Activated CD4-positive, alpha-beta T cell treated with anti-CD3 and anti-CD28 coated beads, Interleukin-2, amount 50 U/mL, for 48 hours (primary cell): ENCODE measurements at regions not wholly inside any gene's neighbourhood (a gene's known extent, or its start where the extent isn't known, plus 50 kb on each side); places are given as distances from the start of the nearest gene placed in this dataset.
"Not testable (repeated sequence)": the region's sequence is repeated elsewhere in the genome, so short reads cannot be mapped to it uniquely, and the experiment has no call there.

Experiments used
- DNase-seq, 2 experiments: peaks; one replicate each; pipeline ENCODE4 v3.0.0-alpha.2; 2020

DNA sequence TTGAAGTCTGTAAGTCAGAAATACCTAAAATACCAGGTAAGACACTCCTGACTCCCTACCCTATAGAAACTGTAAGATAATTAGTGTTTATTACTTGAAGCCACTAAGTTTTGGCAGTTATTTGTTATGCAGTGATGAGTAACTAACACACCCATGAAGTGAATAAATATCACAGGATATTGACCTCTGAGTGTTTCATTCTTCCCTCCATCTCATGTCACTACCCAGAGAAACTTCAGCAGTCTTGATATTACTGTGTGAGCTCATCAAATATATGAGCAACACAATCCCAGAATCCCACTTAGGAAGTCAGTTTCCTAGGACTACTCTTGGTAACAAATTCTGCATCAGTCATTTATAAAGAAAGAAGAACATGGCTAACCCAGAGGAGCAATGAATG is 529.7 kb downstream of the FBXO15 start:
- DNase-seq: no peak

DNA sequence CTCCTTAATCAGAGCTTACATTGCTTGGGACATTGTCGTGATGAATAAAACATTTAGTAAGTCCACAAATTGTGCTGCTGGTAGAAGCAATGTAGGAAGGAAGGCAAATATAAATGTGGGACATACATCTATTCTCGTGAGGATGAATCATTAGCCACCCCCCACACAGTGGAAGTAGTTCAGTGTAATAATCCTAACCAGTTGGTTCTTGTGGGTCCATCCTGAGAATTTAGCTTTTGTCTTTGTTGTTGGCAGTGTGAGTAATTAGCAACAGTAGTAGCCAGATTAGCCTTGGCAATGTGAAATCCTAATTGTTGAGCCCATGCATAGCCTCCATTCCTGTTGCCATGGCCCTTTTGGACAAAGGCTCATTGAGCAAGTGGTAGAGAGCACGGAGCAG is 532.1 kb downstream of the FBXO15 start:
- no peak for DNase-seq

DNA sequence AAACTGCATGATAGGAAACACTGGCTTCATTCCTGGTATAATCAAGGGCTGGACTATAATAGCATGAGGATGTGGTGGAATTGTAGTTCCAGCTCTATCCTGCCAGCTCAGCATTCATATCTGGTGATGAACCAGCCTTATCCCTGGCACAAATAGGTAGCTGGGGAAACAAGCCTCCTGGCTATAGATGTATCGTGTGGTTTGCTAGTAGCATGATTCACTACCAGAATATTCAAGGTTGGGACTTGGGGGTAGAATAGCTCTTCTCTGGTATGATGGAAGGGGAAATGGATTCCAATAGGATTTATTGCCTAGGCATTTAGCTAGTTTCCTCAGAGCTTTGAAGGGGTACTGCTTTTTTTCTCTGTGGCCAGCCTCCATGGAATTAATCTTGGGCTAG is 532.8 kb downstream of the FBXO15 start:
- DNase-seq: no peak

DNA sequence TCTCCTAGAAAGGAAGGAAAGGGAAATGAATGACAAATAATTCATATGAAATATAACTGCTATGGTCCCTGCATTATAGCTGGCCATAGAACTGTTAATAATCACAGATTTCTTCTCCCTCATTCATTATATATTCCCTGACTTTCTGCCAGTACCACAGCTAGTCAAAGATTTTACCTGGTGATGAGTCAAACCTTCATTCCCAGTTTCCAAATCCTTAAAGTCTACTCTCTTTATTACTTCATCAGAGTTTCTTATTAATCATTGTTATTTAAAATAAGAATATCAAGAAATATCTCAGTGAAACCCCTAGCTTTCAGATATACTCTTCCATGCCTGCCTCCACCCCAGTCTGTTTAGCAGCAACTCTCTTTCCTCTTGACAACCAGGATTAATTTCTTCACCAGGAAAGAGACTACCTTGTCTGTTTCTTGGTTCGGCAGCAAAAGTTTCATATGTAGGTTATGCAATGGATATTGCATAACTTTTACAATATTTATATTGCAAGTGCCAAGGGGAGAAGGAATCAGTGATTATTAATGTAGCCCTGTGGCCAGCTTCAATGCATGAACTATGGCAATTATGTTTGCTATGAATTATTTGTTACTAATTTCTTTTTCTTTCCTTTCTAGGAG is 533.8 kb downstream of the FBXO15 start:
- DNase-seq: no peak

DNA sequence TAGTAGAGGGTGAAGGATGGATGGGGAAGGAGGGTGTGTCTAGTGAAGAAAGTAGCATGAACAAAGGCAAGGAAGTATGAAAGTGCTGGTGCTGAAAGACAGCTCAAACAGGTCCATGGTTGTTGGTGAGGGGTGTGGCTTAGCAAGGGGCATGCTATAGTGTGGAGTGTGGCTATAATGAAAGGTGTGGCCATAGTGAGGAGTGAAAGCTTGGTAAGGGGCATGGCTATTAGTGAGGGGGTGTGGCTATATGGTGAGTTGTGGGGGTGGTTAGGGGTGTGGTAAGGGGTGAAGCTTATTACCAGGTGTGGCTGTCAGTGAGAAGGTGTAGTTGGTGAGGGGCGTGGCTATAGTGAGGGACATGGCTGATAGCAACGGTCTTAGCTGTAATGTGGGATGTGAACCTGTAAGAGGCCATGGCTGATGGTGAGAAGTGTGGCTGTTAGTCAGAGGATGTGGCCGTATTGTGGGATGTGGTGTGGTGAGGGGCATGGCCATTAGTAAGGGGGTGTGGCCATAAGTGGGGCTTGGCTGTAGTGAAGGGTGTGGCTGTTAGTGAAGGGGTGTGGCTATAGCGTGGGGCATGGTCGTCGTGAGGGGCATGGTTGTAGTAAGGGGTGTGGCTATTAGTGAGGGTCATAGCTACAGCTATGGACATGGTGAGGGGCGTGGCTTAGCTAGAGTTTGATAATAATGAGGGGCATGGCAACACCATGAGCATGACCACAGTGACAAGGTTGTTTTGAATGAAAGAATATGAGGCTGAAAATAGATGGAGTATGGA is 549.6 kb downstream of the FBXO15 start:
- DNase-seq: no peak

DNA sequence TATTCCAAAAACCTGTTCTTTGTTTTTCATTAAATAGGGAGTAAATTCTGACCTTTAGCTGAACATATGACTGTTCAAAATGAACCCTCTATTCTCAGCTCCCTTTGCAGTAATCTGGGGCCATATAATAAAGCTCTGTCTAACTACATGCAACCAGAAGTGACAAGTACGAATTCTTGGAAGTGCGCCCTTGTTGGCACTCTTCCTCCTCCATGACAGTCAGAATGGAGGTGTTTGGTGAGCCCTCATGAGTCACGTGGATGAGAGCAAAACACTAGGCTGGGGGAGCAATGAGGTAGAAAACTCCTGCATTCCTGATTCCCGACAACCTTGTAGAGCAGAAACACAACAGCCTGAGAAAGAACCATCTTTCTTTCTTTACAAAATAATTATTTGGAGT is 552.9 kb downstream of the FBXO15 start:
- DNase-seq: no peak

DNA sequence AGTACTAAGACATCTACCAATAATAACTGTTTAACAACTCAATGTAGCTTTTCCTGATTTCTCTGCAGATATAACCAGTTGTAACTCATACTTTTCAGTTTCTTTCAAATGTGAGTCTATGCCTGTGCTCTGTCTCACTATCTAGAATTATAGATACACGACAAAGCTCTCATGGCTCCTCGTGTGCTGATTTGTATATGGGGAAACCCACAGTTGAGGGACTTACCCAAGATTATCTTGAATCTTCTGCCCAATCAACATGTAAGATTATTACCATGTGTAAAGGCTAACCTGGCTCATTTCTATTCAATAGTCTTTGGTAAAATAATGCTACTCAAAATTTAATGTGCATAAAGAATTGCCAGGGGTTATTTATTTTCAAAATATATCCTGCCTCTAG is 554.4 kb downstream of the FBXO15 start:
- DNase-seq: no peak

DNA sequence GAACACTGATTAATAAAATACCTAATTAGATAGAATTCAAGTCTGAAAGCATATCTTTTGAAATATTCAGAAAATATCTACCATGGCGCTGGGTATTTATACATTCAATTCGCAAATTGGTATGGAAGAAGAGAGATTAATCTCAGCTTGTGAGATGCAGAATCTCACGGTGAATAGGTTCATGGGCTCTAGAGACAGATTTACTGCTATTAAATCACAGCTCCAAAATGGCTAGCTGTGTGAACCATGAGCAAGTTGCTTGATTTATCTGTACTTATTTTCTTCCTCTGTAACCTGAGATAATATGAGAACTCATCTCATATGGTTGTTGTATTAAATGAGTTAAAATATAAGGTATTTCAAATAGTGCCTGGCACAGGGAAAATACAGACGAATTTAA is 556.7 kb downstream of the FBXO15 start:
- no peak for DNase-seq

DNA sequence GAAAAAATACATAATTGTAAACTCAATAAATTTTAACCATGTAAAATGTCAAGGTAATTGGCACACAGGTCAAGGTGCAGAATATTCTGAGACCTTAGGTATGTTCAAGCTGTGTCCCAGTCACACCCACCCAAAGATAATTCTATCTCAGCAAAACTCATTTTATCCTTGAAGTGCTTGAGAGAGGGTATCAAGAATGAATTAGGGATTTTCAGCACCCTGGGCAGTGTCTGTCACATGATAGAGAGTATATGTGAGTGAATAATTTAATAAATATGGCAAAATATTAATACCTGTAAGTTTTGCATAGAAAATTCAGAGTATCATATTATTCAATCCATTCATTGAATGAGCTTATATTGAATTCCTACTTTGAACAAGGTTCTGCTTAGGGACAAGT is 567.9 kb downstream of the FBXO15 start:
- no peak for DNase-seq

DNA sequence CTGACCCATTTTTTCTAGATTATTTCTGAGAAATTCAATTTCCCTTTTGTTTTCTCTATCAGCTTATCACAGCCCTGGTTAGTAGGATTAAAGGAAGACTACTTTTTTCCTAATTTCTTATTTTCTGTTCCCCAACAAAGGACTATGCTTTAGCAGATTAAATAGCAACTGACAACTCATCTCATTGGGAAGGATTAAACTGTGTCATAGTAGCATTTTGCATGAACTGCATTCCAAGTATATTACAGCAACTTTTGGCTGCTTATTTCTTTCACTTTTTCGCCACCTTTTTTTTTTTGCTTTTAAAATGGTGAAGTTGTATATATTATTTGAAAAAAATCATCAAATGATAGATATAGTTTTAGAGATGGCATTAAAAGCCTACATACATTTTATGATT is 570.3 kb downstream of the FBXO15 start:
- no peak for DNase-seq

DNA sequence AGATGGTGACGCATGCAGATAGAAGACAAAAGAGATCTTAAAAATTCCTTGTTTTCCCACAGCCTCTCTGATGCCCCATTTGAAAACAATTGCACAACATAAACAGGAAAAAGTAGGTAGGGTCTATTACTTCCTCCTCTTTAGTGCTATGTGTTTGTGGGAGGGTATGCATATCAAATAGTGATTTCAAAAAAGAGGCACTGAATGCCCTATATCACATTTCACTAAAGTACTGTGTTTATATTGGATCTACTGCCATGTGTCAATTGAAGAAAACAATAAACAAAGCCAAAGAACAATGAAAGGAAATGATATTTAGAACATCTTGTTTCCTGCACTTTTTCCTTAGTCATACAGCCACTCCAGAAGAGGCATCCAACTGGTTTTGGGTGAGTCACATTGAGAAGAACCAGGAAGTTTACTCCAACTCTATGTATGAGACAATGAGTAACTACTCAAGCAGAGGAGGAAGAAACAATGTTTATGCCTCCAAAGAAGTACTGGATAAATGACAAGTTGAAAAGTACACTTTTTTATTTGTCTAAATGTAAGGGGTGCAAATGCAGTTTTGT is 583.6 kb downstream of the FBXO15 start:
- no peak for DNase-seq

DNA sequence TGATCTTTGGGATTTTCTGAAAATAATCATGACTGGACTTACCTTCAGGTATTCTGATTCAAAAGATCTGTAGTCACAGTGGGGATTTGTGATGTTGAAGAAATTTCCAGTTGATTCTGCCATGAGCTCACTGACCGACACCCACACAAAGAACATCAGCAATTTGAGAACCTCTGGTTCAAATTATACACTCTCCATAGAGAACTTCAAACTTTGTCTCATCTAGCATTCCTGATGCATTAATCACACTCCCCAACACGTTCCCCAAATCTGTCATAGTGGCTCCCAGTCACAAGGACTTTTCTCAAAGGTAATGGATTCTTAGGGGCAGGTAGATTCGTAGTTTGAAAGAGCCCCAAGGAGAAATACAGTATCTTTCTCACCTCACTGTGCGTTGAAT is 584.3 kb downstream of the FBXO15 start:
- no peak for DNase-seq

DNA sequence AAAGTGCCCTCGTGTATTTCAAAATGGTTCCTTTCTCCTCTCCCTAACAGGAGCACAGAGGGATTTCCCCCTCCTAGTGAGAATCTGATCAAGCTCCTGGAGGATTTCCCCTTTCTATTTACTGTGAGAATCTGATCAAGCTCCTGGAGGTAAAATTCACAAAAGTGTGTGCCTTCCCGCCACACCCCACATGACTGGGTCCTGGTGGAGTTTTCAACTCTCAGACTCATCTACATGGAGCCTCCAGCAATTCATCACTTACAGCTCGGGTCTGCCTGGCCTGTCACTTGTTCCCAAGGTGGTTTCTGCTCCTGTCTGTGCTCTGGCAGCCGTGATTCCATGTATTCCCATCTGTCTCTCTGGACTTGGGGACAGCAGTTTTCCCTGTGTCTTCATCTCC is 590.7 kb downstream of the FBXO15 start:
- DNase-seq: no peak

DNA sequence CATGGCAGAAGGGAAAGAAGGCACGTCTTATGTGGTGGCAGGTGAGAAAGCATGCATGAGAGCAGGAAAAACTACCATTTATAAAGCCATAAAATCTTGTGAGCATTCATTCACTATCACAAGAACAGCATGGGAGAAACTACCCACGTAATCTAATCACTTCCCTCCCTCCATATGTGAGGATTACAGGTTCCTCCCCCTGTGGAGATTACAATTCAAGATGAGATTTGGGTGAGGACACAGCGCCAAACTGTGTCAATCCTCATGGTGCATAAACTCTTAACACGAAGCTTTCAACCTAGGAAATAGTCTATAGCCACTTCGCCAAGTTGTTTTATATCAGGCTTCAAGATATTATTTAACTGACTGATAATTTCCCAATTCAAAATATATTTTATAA is 595.5 kb downstream of the FBXO15 start:
- no peak for DNase-seq

DNA sequence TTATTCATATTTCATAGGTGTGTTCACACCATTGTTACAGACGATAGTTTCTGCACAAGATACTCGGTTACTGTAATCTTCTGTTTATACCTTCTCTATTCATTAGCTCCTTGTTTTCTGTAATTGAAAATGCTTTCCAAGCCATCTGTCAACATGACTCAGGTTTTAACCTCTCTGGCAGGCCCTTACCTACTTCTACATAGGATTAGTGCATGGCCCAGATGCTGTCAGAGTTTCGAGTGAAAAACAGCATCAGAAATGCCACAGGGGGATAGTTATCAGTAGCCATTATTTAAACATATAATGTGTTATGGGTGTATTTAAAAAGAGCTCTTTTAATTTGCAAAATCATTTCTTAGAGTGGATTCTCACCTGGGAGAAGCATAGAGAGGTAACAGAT is 596.4 kb downstream of the FBXO15 start:
- no peak for DNase-seq

DNA sequence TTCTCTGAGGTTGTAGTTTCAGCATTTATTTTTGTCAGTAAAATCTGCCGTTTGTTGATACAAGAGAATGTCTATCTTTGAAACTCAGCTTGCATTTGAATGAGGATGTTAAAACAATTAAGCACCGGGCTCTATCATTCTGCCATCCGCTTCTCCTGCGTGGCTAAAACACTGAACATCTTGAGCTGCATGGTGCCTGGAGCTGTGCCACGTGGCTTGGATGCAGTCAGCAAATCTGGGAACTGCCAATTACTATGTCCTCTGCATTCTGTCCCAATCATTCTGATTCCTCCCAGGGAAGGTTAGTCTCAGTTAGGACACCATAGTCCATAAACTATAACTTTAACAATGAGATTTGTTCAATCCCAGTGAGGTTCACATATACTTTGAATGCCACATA is 598.4 kb downstream of the FBXO15 start:
- DNase-seq: no peak

DNA sequence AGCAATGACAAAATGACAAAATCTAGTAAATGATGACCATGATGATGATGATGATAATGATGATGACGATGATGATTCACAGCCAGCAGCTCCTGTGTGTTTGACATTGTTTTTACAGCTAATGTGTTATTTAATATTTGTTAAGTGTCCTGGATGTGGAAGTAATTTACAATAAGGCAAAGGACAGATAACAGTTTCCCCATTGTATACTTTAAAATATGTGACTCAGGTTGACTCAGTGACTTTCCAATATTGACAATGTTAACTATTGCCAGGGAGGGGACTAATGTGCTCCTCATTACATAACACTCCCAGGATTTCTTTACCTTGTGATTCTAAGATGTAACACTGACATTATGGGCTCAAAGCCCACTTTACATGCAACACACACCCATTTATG is 602.2 kb downstream of the FBXO15 start:
- no peak for DNase-seq

DNA sequence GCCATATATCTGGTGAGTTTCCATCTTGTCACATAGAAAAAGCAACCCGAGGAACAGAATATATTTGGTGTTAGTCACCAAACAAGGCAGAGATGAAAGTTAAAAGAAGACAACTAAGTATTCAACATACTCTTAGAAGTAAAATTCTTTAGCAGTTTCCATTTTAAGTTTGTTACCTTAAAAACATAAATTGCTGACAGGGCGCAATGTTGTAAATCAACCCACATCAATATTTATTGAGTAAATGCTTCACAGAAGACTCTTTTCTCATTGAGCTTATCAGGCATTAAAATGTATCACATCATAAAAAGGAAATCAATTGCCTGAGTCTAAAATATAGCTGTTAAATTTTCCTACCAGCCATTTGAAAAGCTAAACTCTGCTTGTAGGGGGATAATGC is 603.0 kb downstream of the FBXO15 start:
- DNase-seq: no peak

DNA sequence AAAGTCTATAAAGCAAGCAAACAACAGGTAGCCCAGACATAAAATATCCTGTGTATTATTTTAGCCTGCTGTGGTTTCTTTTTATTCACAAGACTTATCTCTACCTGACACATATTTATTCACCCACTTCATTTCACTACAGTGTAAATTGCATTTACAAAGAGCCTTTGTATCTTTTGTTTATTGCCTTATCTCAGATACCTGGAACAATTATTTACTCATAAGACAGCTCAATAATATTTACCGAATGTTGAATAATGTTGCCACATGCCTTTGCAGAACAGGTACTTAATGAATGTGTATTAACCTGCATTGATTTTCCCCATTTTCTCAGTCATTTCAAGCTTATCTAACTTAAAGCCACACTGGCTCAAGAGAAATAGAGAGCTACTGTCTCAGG is 603.6 kb downstream of the FBXO15 start:
- DNase-seq: no peak

DNA sequence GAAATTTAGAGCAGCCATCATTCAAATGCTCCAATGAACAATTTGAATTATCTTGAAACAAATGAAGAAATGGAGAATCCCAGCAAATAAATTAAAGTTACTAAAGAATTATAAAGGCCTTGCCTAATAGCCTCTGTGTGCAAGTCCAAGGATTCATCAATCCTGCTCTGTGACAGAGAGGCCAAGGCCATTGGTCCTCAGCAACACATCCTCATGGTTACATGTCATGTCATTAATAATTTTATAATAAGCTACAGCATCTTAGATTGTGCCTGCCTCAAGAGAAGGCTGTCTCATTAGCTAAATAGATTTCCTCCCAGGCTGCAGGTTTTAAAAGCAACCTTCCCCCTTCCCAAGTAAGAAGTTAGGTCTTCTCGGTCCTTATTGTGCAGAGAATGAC is 611.6 kb downstream of the FBXO15 start:
- no peak for DNase-seq

DNA sequence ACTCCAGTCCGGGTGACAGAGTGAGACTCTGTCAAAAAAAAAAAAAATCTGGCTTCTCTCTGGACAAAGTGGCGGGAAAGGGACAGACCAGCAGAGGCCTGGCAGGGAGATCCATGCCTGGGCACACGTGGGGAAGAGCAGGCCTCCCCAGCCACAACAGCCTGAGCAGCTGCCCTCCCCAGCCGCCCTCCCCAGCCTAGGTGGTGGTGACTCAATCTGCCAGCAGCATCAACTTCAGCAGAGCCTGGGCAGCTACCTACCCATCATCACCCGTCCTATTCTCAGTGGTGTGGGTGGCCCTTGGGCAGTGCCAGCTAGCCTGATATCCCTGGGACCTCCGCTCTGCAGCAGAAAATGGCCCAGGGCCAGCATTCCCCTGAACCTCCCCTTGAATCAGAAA is 612.4 kb downstream of the FBXO15 start:
- no peak for DNase-seq

DNA sequence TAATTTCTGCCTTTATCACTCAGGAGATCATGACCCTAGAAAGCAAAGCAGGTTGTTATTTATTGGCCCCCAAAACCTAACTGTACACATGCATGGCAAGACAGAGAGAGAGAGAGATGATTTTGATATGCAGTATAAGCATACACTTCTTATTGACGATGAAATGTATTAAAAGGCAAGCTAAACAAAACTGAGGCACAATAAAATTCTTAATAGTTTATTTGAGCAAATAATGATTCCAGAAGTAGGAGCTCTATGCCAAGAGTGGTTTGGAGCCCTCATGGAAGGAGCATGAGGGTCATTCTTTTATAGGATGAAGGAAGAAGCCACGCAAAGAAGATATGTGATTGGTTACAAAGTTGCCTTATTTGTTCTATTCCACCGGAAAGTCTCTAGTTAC is 616.0 kb downstream of the FBXO15 start:
- no peak for DNase-seq

DNA sequence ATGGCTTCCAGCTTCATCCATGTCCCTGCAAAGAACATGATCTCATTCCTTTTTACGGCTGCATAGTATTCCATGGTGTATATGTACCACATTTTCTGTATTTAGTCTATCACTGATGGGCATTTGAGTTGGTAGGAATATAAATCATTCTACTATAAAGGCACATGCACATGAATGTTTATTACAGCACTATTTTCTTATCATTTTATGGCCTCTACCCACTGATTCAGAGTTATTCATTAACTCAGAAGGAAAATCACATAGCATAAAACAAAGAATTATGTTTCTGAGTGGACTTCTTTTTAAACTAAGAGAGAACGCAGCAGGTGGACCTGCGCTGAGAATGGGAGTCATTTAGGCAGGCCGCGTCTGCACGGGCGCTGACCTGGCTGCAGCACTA is 619.6 kb downstream of the FBXO15 start:
- DNase-seq: no peak

DNA sequence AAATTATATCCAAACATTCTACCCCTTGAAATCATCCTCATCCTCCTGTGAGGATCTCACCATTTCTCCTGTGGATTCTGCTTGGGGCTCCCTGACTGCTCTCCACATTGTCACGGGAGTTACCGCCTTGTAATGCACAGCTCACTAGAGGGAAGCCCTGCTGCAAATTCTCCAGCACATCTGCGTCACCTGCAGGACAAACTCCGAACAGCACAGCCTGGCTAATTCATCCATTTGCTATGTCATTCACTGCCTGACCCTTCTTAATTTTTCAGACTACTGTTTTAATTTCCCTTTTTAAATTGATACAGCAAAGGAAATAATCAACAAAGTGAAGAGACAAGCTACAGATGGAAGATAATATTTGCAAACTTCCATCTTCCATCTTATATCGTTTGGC is 627.4 kb downstream of the FBXO15 start:
- DNase-seq: no peak

DNA sequence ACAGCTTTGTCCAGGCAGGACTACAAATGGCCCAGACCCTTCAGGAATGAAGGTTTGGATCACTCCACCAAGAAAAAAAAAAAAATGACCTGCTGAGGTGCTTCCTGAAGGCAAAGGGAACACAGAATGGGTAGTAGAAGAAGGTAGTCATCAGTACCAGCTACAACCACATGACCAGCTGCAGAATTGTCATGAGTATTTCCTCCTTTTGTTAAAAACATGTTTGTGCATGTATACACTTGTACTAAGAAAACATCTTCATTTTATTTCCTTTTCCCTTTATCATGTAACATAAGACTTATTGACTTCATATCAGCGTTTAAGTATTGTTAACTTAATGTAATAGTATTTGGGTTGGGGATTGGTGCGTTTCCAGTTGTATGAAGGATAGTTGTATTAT is 631.6 kb downstream of the FBXO15 start:
- DNase-seq: not testable (repeated sequence)
